Heart right ventricle (tissue), 16 donors: ENCODE measurements at regions not wholly inside any gene's neighbourhood (a gene's known extent, or its start where the extent isn't known, plus 50 kb on each side); places are given as distances from the start of the nearest gene placed in this dataset.
"Not testable (repeated sequence)": the region's sequence is repeated elsewhere in the genome, so short reads cannot be mapped to it uniquely, and the experiment has no call there.

Experiments
- ATAC-seq, 8 donors: fragments of 200-7000 bp; cut with Tn5 transposase; one replicate each; pipeline ENCODE4 v1.9.1; 2020; ENCODE audit warnings: mild to moderate bottlenecking in 8 of 8, moderate library complexity in 8 of 8, moderate number of reproducible peaks in 1 of 8
- DNase-seq, 2 donors: peaks; one replicate each; pipeline ENCODE4 v3.0.0-alpha.2; 2020
- H3K27ac ChIP-seq, 10 donors: fragments of 200-600 bp; sonication (generic) in 2 of 10; one replicate each; pipeline versions ENCODE4 v1.5.0 to v1.8.0; 2020 to 2022; ENCODE audit warnings: mild to moderate bottlenecking in 3 of 10
- H3K27me3 ChIP-seq, 7 donors: fragments of 200-600 bp; one replicate each; pipeline ENCODE4 v1.8.0; 2021 to 2022; ENCODE audit warnings: mild to moderate bottlenecking in 2 of 7
- H3K36me3 ChIP-seq, 9 donors: fragments of 200-600 bp; sonication (generic) in 1 of 9; one replicate each; pipeline versions ENCODE4 v1.5.0 to v1.8.0; 2020 to 2022; ENCODE audit warnings: mild to moderate bottlenecking in 2 of 9
- H3K4me1 ChIP-seq, 9 donors: fragments of 200-600 bp; sonication (generic) in 1 of 9; one replicate each; pipeline versions ENCODE4 v1.5.0 to v1.8.0; 2020 to 2022; ENCODE audit warnings: mild to moderate bottlenecking in 4 of 9
- H3K4me3 ChIP-seq, 10 donors: fragments of 200-600 bp; sonication (generic) in 2 of 10; one replicate each; pipeline versions ENCODE4 v1.5.0 to v1.8.0; 2020 to 2022; ENCODE audit warnings: mild to moderate bottlenecking in 7 of 10, moderate library complexity in 2 of 10
- H3K9me3 ChIP-seq, 11 donors: fragments of 200-600 bp in 10 of 11; sonication (generic) in 2 of 11; one replicate each; pipeline versions ENCODE4 v1.5.0 to v1.8.0; 2013 to 2022; ENCODE audit warnings: mild to moderate bottlenecking in 2 of 11, control low read depth in 1 of 11, moderate library complexity in 1 of 11
- WGBS, 2 donors: extraction: QIAGEN DNeasy Blood & Tissue Kit; methylation state at CpG; one replicate each; pipeline ENCODE4 v1.1.7; 2013; ENCODE audit warnings: inconsistent platforms in 1 of 2; 5-methylcytosine and 5-hydroxymethylcytosine counted together
- intact Hi-C, 10 donors: fragments of 100-400 bp; cut with DNase I; formaldehyde crosslinking; loops; one replicate each; pipeline versions ENCODE4 v1.11.1 to v1.14.2; 2022
- TF ChIP-seq, protein P1 (sequence below), 9 donors: fragments of 200-600 bp; sonication (generic) in 2 of 9; IDR thresholded peaks; one replicate each; pipeline versions ENCODE4 v1.5.0 to v1.8.0; 2021 to 2022; ENCODE audit warnings: antibody characterized with exemption in 9 of 9, mild to moderate bottlenecking in 5 of 9, moderate library complexity in 1 of 9
- donor health status: Arrhythmogenic right ventricular cardiomyopathy.
- donor health status: ischemic (EF 13 %, LVEDD 7.1; RV severe dilation, severe dysfunction).
- donor health status: healthy with polysubstance abuse.
- donor health status: DM: no; HTN: yes; CAD: no.
- donor health status: DM: no; HTN: no; CAD: no.
- donor health status: ischemic (EF 25% LVEDD 6.9; RV normal size, moderate dysfunction).
- donor health status: ischemic (EF 25% LVEDD 5.7; RV mildly dilated, moderate dysfunction).
- donor health status: healthy.
- donor health status: DM: yes; HTN: yes; CAD: no.
- donor health status: Ischemic cardiomyopathy.
- donor health status: ischemic (EF 35%, LVEDD 5.7; RV mildly dilated, moderate dysfunction).
- donor health status: nonischemic (EF 11% LVEDD 7.7; RV severe dilation, severe dysfunction).
- donor health status: DM: yes; HTN: yes; CAD: no.
- donor health status: PGD.
- donor health status: ischemic (EF 29% LVEDD 5.4; RV normal size, mild dysfunction).
- donor health status: nonischemic (EF 23%, LVEDD 6.1; RV moderate dilation, normal function).

DNA sequence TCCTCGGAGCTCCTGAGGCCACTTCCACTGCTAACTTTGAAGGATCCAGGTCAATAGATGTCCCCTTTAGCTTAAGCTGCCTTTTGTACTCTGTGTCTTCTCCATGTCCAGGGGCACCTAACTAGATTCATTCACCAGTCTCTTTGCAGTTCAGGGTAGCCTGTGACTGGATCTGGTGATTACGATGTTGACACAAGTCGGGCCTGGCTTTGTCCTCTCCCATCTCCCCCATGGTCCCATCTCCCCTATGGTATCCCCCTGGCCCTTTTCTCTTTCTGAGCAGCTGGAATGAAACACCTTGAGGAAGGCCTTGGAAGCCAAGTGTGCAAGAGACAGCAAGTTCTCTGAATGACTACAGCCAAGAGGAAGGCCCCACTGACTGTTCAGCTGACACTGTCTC, 417.9 kb upstream of the SMIM21 start:
- 88 to 95% methylated on average over 3 of the region's 3 CpGs for WGBS, 2 donors
- H3K27me3 ChIP-seq, result peaks cover 0 to 3% (median 0%) of the 10 kb centered on the region in 7 donors
- H3K27ac ChIP-seq, result no peak overlapping the region
- intact Hi-C loops, result no loop called here
- no peaks in the 10 kb centered on the region for H3K9me3 ChIP-seq
- H3K36me3 ChIP-seq, result no peaks in the 10 kb centered on the region
- DNase-seq (no peak), ATAC-seq (no peak)
- no peaks in the 10 kb centered on the region for H3K4me1 ChIP-seq
- no peak overlapping the region for H3K4me3 ChIP-seq
- TF ChIP-seq, protein P1, sequence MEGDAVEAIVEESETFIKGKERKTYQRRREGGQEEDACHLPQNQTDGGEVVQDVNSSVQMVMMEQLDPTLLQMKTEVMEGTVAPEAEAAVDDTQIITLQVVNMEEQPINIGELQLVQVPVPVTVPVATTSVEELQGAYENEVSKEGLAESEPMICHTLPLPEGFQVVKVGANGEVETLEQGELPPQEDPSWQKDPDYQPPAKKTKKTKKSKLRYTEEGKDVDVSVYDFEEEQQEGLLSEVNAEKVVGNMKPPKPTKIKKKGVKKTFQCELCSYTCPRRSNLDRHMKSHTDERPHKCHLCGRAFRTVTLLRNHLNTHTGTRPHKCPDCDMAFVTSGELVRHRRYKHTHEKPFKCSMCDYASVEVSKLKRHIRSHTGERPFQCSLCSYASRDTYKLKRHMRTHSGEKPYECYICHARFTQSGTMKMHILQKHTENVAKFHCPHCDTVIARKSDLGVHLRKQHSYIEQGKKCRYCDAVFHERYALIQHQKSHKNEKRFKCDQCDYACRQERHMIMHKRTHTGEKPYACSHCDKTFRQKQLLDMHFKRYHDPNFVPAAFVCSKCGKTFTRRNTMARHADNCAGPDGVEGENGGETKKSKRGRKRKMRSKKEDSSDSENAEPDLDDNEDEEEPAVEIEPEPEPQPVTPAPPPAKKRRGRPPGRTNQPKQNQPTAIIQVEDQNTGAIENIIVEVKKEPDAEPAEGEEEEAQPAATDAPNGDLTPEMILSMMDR (IDR thresholded peaks at IDR 0.05), result no peak

DNA sequence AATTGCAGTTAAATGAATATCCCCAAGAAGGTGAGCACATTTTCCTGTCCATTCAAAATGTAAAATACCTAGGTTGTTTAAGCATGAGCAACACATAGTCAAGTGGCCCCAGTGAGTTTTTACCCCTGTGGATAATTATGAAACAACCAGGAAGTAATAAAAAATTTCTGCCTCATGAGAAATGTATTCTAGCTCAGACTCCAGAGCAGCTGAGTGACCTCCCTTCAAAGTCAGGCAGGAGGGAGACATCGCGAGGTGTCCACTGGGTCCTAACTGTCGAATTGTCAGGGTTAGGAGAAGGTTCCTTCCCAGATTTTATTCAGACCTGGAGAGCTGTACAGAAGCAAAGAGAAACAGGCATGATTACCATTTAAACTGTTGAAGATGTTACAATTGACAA, 416.6 kb upstream of the SMIM21 start:
- peaks cover 0 to 3% (median 0%) of the 10 kb centered on the region in 7 donors for H3K27me3 ChIP-seq
- WGBS, 2 donors, result 78 to 83% methylated on average over 3 of the region's 3 CpGs
- no peak for DNase-seq
- TF ChIP-seq, protein P1 (IDR thresholded peaks at IDR 0.05), result no peak
- no peak for ATAC-seq
- no peak overlapping the region for H3K4me3 ChIP-seq
- intact Hi-C loops, result no loop called here
- no peak overlapping the region for H3K27ac ChIP-seq
- no peaks in the 10 kb centered on the region for H3K4me1 ChIP-seq
- H3K9me3 ChIP-seq, result no peaks in the 10 kb centered on the region
- no peaks in the 10 kb centered on the region for H3K36me3 ChIP-seq

DNA sequence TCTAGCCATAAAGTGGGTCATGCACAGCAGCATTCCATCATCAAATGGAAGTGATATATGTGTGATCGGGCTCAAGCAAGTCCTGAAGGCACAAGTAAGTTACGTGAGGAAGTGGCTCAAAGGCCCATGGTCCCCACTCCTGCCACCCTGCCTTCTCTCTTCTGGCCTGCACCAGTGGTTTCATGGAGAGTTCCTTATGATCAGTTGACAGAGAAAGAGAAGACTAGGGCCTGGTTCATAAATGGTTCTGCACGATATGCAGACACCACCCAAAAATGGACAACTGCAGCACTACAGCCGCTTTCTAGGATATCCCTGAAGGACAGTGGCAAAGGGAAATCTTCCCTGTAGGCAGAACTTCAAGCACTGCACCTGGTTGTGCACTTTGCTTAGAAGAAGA, 412.6 kb upstream of the SMIM21 start:
- H3K9me3 ChIP-seq, result no peaks in the 10 kb centered on the region
- ATAC-seq (no peak), DNase-seq (no peak)
- intact Hi-C loops, result no loop called here
- H3K4me3 ChIP-seq, result no peak overlapping the region
- peaks cover 0 to 3% (median 0%) of the 10 kb centered on the region in 7 donors for H3K27me3 ChIP-seq
- H3K27ac ChIP-seq, result no peak overlapping the region
- WGBS, 2 donors, result 69 to 71% methylated on average over 4 of the region's 4 CpGs
- H3K4me1 ChIP-seq, result no peaks in the 10 kb centered on the region
- H3K36me3 ChIP-seq, result no peaks in the 10 kb centered on the region
- TF ChIP-seq, protein P1 (IDR thresholded peaks at IDR 0.05), result no peak

DNA sequence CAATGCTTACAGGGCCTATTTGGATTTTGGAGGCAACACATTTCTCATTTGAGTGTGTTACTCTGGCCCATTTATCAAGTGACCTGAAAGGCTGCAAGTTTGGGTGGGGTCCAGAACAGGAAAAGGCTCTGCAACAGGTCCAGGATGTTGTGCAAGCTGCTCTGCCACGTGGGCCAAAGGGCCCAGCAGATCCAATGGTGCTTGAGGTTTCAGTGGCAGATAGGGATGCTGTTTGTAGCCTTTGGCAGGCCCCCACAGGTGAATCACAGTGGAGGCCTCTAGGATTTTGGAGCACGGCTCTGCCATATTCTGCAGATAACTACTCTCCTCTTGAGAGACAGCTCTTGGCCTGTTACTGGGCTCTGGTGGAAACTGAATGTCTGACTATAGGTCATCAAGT, 412.2 kb upstream of the SMIM21 start:
- H3K27ac ChIP-seq, ATAC-seq, H3K4me1 ChIP-seq, intact Hi-C loops, H3K4me3 ChIP-seq, DNase-seq, H3K36me3 ChIP-seq, H3K27me3 ChIP-seq, H3K9me3 ChIP-seq: not testable (repeated sequence)
- 65 to 83% methylated on average over 2 of the region's 2 CpGs for WGBS, 2 donors

DNA sequence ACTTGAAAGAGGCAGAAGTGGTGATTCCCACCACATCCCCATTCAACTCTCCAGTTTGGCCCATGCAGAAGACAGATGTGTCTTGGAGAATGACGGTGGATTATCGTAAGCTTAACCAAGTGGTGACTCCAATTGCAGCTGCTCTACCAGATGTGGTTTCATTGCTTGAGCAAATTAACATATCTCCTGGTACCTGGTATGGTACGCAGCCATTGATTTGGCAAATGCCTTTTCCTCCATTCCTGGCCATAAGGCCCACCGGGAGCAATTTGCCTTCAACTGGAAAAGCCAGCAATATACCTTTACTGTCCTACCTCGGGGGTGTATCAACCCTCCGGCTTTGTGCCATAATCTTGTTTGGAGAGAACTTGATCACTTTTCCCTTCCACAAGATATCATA, 411.5 kb upstream of the SMIM21 start:
- no peak for ATAC-seq
- TF ChIP-seq, protein P1 (IDR thresholded peaks at IDR 0.05), result no peak
- no peaks in the 10 kb centered on the region for H3K9me3 ChIP-seq
- no peaks in the 10 kb centered on the region for H3K36me3 ChIP-seq
- H3K27me3 ChIP-seq, result no peaks in the 10 kb centered on the region
- no peak overlapping the region for H3K4me3 ChIP-seq
- intact Hi-C loops, result no loop called here
- DNase-seq, result no peak
- no peaks in the 10 kb centered on the region for H3K4me1 ChIP-seq
- WGBS, 2 donors, result 93 to 96% methylated on average over 6 of the region's 6 CpGs
- no peak overlapping the region for H3K27ac ChIP-seq
